Activated CD4-positive, alpha-beta memory T cell treated with anti-CD3 and anti-CD28 coated beads for 36 hours (primary cell): ENCODE measurements at regions not wholly inside any gene's neighbourhood (a gene's known extent, or its start where the extent isn't known, plus 50 kb on each side); places are given as distances from the start of the nearest gene placed in this dataset.

Experiments
- CTCF ChIA-PET: fragments of 350-600 bp; sonication (Branson Sonifier 250); formaldehyde crosslinking; loops from one replicate; lab custom pipeline; 2021; ENCODE audit warnings: antibody characterized with exemption, inconsistent platforms; lab: Charles Lee
- POLR2A ChIA-PET: fragments of 350-600 bp; sonication (Branson Sonifier 250); formaldehyde crosslinking; loops from one replicate; lab custom pipeline; 2021; ENCODE audit warnings: antibody characterized with exemption; lab: Charles Lee
- DNase-seq: peaks from one replicate; pipeline ENCODE4 v3.0.0-alpha.2; 2020
- H3K27ac Mint-ChIP-seq: one replicate; pipeline ENCODE4 v1.8.0; 2021; ENCODE audit warnings: mixed read lengths
- H3K27me3 Mint-ChIP-seq: one replicate; pipeline ENCODE4 v1.8.0; 2021; ENCODE audit warnings: mixed read lengths
- H3K36me3 Mint-ChIP-seq: one replicate; pipeline ENCODE4 v1.8.0; 2021; ENCODE audit warnings: mixed read lengths
- H3K4me1 Mint-ChIP-seq: one replicate; pipeline ENCODE4 v1.8.0; 2021; ENCODE audit warnings: low read depth, mixed read lengths
- H3K4me3 Mint-ChIP-seq: one replicate; pipeline ENCODE4 v1.8.0; 2021; ENCODE audit warnings: mild to moderate bottlenecking, mixed read lengths
- H3K9me3 Mint-ChIP-seq: one replicate; pipeline ENCODE4 v1.8.0; 2021; ENCODE audit warnings: mixed read lengths
- intact Hi-C: fragments of 100-400 bp; cut with micrococcal nuclease; formaldehyde crosslinking; loops from one replicate; pipeline ENCODE4 v1.15.1; 2023

DNA sequence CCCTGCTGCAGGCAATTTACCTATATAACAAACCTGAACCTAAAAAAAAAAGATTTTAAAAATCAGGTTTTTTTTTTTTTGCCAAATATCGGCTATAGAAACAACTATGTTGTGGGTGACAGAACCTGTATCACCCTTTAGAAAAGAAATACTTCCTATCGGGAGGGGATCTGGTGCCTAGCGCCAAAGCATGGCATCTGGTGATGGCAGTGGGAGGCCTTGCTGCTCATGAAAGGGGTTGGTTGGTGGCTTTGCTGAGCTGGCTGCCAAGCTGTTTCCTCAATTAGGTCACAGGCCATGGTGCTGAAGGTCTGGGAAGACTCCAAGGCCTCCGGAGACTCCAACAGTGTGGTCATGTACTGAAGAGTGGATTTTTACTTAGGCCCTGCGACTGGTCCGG is 328.5 kb downstream of the KLF5 start:
- ChIA-PET POLR2A (no interaction called here), CTCF (no interaction called here)
- no peak overlapping the region for H3K27ac Mint-ChIP-seq
- H3K27me3 Mint-ChIP-seq: peaks cover 2% of the 10 kb centered on the region
- DNase-seq: no peak
- intact Hi-C loops: no loop called here
- H3K4me3 Mint-ChIP-seq: no peak overlapping the region
- H3K4me1 Mint-ChIP-seq: no peaks in the 10 kb centered on the region
- peaks cover 3% of the 10 kb centered on the region for H3K9me3 Mint-ChIP-seq
- H3K36me3 Mint-ChIP-seq: no peaks in the 10 kb centered on the region

GRCh38 chr13:73385848-73386247 is 327.0 kb downstream of the KLF5 start:
- intact Hi-C loops: no loop called here
- POLR2A ChIA-PET: no interaction called here
- Mint-ChIP-seq H3K4me3 (no peak overlapping the region), H3K4me1 (no peaks in the 10 kb centered on the region), H3K36me3 (no peaks in the 10 kb centered on the region), H3K27ac (no peak overlapping the region), H3K27me3 (peaks cover 2% of the 10 kb centered on the region), H3K9me3 (no peaks in the 10 kb centered on the region)
- CTCF ChIA-PET: no interaction called here
- DNase-seq: no peak

GRCh38 chr13:73372666-73373627 is 314.1 kb downstream of the KLF5 start:
- Mint-ChIP-seq H3K4me3 (no peak overlapping the region), H3K27ac (no peak overlapping the region), H3K36me3 (no peaks in the 10 kb centered on the region), H3K9me3 (no peaks in the 10 kb centered on the region), H3K4me1 (no peaks in the 10 kb centered on the region), H3K27me3 (peaks cover 1% of the 10 kb centered on the region)
- intact Hi-C loops: no loop called here
- ChIA-PET POLR2A (no interaction called here), CTCF (no interaction called here)
- DNase-seq: no peak

GRCh38 chr13:73370066-73370465 is 311.3 kb downstream of the KLF5 start:
- intact Hi-C loops: no loop called here
- no peak for DNase-seq

DNA sequence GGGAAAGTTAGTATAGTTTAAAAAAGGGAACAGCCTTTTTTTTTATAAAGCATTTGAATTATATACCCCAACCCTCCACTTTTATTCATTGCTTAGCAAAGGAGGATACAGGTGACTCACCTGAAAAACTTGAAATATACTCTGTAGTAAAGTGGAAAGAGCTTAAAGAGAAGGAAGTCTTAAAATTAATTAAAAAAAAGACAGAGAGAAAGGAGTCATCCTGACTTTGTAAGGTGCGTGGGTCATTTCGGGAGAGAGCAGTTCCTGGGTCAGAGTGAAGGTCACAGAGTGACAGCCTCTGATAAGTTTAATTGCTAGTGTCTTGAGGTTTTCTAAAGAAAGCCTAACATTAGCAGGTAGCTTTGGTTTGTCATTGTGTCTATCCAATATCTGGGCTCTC is 310.3 kb downstream of the KLF5 start:
- ChIA-PET POLR2A (no interaction called here), CTCF (no interaction called here)
- intact Hi-C loops: no loop called here
- Mint-ChIP-seq H3K9me3 (no peaks in the 10 kb centered on the region), H3K4me3 (no peak overlapping the region), H3K36me3 (no peaks in the 10 kb centered on the region), H3K27me3 (peaks cover 4% of the 10 kb centered on the region), H3K27ac (no peak overlapping the region), H3K4me1 (no peaks in the 10 kb centered on the region)
- DNase-seq: no peak

More at GRCh38 chr13:73370066-73370465, 311.3 kb downstream of the KLF5 start:
- Mint-ChIP-seq H3K9me3 (no peaks in the 10 kb centered on the region), H3K4me3 (no peak overlapping the region), H3K36me3 (no peaks in the 10 kb centered on the region), H3K4me1 (no peaks in the 10 kb centered on the region), H3K27ac (no peak overlapping the region), H3K27me3 (peaks cover 3% of the 10 kb centered on the region)
- POLR2A ChIA-PET: no interaction called here
- CTCF ChIA-PET: no interaction called here

GRCh38 chr13:73368608-73369007 is 309.8 kb downstream of the KLF5 start:
- ChIA-PET POLR2A (no interaction called here), CTCF (no interaction called here)
- no peaks in the 10 kb centered on the region for H3K4me1 Mint-ChIP-seq
- no peak overlapping the region for H3K4me3 Mint-ChIP-seq
- no peak for DNase-seq
- H3K27me3 Mint-ChIP-seq: peaks cover 4% of the 10 kb centered on the region
- H3K36me3 Mint-ChIP-seq: no peaks in the 10 kb centered on the region
- intact Hi-C loops: no loop called here
- H3K9me3 Mint-ChIP-seq: no peaks in the 10 kb centered on the region
- no peak overlapping the region for H3K27ac Mint-ChIP-seq

GRCh38 chr13:73367886-73368285 is 309.1 kb downstream of the KLF5 start:
- Mint-ChIP-seq H3K27ac (no peak overlapping the region), H3K9me3 (no peaks in the 10 kb centered on the region), H3K27me3 (peaks cover 4% of the 10 kb centered on the region), H3K36me3 (no peaks in the 10 kb centered on the region), H3K4me1 (no peaks in the 10 kb centered on the region), H3K4me3 (no peak overlapping the region)
- no peak for DNase-seq
- POLR2A ChIA-PET: no interaction called here
- intact Hi-C loops: no loop called here
- CTCF ChIA-PET: no interaction called here

- ChIA-PET CTCF (no interaction called here), POLR2A (no interaction called here)
- no peak overlapping the region for H3K4me3 Mint-ChIP-seq
- H3K4me1 Mint-ChIP-seq: no peaks in the 10 kb centered on the region
- no peaks in the 10 kb centered on the region for H3K36me3 Mint-ChIP-seq
- no peak overlapping the region for H3K27ac Mint-ChIP-seq
- intact Hi-C loops: no loop called here
- peaks cover 3% of the 10 kb centered on the region for H3K27me3 Mint-ChIP-seq
- H3K9me3 Mint-ChIP-seq: no peaks in the 10 kb centered on the region
- DNase-seq: no peak
Measured at GRCh38 chr13:73366241-73366640, 307.4 kb downstream of the KLF5 start.

DNA sequence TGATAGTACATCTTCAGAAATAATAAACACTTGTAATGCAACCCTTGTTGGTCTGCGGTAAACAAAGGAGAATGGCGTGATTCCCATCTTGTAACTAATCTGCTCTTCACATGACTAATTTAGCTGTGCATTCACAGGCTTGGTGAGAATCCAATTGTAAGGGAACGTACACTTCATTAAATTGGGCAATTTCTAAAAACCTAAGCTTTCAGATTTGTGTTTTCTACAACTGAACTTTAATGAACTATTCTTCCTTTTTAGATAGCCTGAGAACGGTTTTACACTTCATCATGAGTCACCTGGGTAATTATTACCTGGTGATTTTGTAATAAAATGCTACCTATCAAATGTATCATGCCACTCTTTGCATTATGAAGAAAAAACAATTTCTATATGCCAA is 306.9 kb downstream of the KLF5 start:
- Mint-ChIP-seq H3K9me3 (no peaks in the 10 kb centered on the region), H3K4me3 (no peak overlapping the region), H3K27ac (no peak overlapping the region), H3K36me3 (no peaks in the 10 kb centered on the region), H3K27me3 (peaks cover 3% of the 10 kb centered on the region), H3K4me1 (no peaks in the 10 kb centered on the region)
- intact Hi-C loops: no loop called here
- ChIA-PET POLR2A (no interaction called here), CTCF (no interaction called here)
- no peak for DNase-seq

DNA sequence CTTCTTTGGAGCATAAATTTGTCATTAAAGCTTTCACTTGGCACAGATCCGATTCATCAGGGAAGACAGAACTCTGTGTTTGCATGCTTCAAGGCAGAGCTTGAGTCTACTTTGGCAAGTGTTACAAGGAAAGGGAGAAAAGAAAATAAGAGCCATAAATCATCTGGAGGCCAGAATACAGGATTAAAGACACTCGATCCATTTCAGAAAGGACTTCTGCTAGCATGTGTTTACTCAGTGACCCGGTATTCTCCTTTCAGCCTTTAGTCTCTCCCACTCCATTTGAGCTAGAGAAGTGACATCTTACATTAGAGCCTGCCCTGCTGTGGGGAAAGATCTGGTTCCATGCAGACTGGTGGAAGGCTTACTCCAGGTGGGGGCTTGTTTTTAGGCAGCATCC is 306.4 kb downstream of the KLF5 start:
- H3K36me3 Mint-ChIP-seq: no peaks in the 10 kb centered on the region

GRCh38 chr13:73364736-73365135 is 305.9 kb downstream of the KLF5 start:
- POLR2A ChIA-PET: no interaction called here
- no peaks in the 10 kb centered on the region for H3K36me3 Mint-ChIP-seq
- no peak overlapping the region for H3K4me3 Mint-ChIP-seq
- no peaks in the 10 kb centered on the region for H3K4me1 Mint-ChIP-seq
- intact Hi-C loops: no loop called here
- H3K27ac Mint-ChIP-seq: no peak overlapping the region
- no peaks in the 10 kb centered on the region for H3K9me3 Mint-ChIP-seq
- peaks cover 3% of the 10 kb centered on the region for H3K27me3 Mint-ChIP-seq
- DNase-seq: no peak
- CTCF ChIA-PET: no interaction called here

More for the DNA sequence above, 306.4 kb downstream of the KLF5 start:
- DNase-seq: no peak
- CTCF ChIA-PET: no interaction called here
- Mint-ChIP-seq H3K4me1 (no peaks in the 10 kb centered on the region), H3K4me3 (no peak overlapping the region), H3K27ac (no peak overlapping the region), H3K27me3 (peaks cover 3% of the 10 kb centered on the region), H3K9me3 (no peaks in the 10 kb centered on the region)
- intact Hi-C loops: no loop called here
- POLR2A ChIA-PET: no interaction called here

- ChIA-PET CTCF (no interaction called here), POLR2A (no interaction called here)
- Mint-ChIP-seq H3K27me3 (no peaks in the 10 kb centered on the region), H3K27ac (no peak overlapping the region), H3K36me3 (no peaks in the 10 kb centered on the region), H3K9me3 (no peaks in the 10 kb centered on the region), H3K4me3 (no peak overlapping the region), H3K4me1 (no peaks in the 10 kb centered on the region)
- intact Hi-C loops: no loop called here
- no peak for DNase-seq
Measured at GRCh38 chr13:73358606-73359095, 299.8 kb downstream of the KLF5 start.

DNA sequence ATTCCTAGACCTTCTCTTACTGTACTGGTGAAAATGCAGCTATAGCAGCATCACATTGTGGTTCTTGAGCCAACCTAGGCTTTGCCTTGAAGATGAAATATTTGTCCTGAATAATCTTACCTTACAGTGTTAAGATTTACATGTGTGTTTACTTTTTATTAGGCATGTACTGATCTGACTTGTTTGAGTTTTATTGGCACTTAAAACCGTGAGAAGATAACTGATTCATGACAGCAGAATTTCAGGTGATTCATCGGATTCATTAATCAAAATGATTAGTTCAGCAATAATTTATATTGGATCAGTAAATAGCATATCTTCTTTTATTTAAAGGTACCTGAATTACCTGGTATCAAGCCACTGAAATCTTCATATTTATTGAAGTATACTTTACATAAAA is 296.3 kb downstream of the KLF5 start:
- no peak overlapping the region for H3K27ac Mint-ChIP-seq
- no peaks in the 10 kb centered on the region for H3K9me3 Mint-ChIP-seq
- no peak for DNase-seq
- H3K27me3 Mint-ChIP-seq: no peaks in the 10 kb centered on the region
- H3K4me1 Mint-ChIP-seq: no peaks in the 10 kb centered on the region
- ChIA-PET POLR2A (no interaction called here), CTCF (no interaction called here)
- intact Hi-C loops: no loop called here
- no peaks in the 10 kb centered on the region for H3K36me3 Mint-ChIP-seq
- no peak overlapping the region for H3K4me3 Mint-ChIP-seq
